ENCODE measurements at regions not wholly inside any gene's neighbourhood (a gene's known extent, or its start where the extent isn't known, plus 50 kb on each side); places are given as distances from the start of the nearest gene placed in this dataset.

DNA sequence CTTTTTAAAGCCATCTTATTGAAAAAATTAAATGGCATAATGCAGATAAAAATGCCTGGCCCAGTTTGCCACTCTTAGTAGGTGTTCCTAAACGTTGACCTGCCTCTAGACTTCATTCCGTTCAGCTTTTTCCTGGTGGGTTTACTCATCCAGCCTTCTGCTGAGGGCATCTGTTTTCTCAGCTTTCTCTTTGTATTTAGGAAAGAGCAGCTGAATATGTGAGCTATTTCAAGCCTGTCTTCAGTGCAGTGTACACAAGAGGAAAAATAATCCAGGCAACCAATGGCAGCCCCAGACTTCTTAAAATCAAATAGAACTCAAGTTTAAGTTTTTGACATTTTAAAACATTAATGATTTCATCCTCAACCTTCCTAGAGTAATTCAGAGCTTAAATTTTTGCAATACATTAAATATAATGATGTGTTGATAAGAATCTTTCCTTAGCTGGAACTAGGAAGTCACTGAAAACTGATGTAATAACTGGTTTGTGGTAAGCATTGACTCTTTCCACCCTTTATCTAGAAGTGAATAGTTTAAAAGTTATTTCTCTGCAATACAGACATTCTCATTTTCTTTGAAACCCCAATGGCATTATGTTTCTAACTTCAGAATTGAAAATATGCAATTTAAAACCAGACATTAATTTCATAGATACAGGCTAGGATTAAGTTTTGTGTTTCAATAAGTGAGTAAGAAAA, 165.4 kb downstream of the AASDHPPT start:
- TF ChIP-seq POLR2A (IDR thresholded peaks at IDR 0.05): no peak
- TF ChIP-seq, protein P1, sequence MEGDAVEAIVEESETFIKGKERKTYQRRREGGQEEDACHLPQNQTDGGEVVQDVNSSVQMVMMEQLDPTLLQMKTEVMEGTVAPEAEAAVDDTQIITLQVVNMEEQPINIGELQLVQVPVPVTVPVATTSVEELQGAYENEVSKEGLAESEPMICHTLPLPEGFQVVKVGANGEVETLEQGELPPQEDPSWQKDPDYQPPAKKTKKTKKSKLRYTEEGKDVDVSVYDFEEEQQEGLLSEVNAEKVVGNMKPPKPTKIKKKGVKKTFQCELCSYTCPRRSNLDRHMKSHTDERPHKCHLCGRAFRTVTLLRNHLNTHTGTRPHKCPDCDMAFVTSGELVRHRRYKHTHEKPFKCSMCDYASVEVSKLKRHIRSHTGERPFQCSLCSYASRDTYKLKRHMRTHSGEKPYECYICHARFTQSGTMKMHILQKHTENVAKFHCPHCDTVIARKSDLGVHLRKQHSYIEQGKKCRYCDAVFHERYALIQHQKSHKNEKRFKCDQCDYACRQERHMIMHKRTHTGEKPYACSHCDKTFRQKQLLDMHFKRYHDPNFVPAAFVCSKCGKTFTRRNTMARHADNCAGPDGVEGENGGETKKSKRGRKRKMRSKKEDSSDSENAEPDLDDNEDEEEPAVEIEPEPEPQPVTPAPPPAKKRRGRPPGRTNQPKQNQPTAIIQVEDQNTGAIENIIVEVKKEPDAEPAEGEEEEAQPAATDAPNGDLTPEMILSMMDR (IDR thresholded peaks at IDR 0.05): no peak
- H3K4me1 ChIP-seq: no peaks in the 10 kb centered on the region
- H3K27me3 ChIP-seq: no peaks in the 10 kb centered on the region
- H3K36me3 ChIP-seq: no peaks in the 10 kb centered on the region
- peaks cover 0 to 3% (median 0%) of the 10 kb centered on the region in 4 donors for H3K9me3 ChIP-seq
- no peak for DNase-seq
- no peak overlapping the region for H3K4me3 ChIP-seq
- H3K27ac ChIP-seq: no peak overlapping the region

DNA sequence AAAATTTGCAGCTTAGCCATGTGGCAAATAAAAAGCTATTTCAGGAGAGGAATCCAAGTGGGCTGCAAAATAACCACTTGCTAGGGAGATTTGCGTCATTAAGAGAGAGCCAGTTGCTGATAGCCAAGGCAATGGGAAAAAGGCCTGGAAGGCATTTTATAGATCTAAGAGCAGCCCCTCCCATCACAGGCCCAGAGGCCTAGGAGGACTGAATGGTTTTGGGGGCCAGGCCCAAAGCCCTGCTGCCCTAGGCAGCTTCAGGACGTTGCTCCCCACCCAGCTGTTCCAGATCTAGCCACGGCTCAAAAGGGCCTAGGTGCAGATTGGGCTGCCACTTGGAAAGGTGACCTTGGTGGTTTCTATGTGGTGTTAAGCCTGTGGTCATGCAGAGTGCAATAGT, 169.0 kb downstream of the AASDHPPT start:
- no peaks in the 10 kb centered on the region for H3K36me3 ChIP-seq
- H3K9me3 ChIP-seq: peaks cover 0 to 3% (median 0%) of the 10 kb centered on the region in 4 donors
- no peak for DNase-seq
- no peak for TF ChIP-seq POLR2A (IDR thresholded peaks at IDR 0.05)
- TF ChIP-seq, protein P1 (IDR thresholded peaks at IDR 0.05): no peak
- H3K27ac ChIP-seq: no peak overlapping the region
- H3K4me1 ChIP-seq: no peaks in the 10 kb centered on the region
- H3K4me3 ChIP-seq: no peak overlapping the region
- no peaks in the 10 kb centered on the region for H3K27me3 ChIP-seq

DNA sequence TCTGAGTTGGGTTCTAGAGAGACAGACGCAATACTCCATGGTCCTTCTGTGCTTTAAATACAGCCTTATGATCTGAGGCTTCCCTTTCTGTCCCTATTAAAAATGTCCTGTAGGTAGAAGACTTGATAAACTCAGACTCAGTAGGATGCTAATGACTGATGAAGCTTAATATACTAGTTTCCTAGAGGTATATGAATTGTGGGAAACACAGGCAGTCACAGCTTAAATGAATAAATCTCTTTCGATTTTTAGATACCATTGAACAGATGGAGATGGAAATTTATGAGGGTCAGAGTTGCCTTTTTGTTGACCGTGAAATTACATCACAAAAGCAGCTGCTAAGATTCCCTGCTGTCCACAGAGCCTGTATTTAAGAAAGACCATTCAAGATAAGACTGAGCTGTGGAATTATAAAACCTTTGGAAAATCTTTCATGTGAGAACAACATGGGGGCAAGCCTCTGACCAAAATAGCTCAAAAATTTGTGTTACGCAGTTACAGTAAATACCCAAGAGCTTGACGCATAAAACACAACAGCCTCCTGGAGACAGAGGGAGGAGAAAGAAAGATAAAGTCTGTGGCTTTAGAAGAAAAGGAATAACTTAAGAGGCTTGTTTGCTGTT, 172.3 kb downstream of the AASDHPPT start:
- Histone ChIP-seq H3K4me3 (no peak overlapping the region), H3K27me3 (no peaks in the 10 kb centered on the region), H3K4me1 (no peaks in the 10 kb centered on the region), H3K9me3 (peaks cover 0 to 3% (median 0%) of the 10 kb centered on the region in 4 donors), H3K27ac (no peak overlapping the region), H3K36me3 (no peaks in the 10 kb centered on the region)
- TF ChIP-seq POLR2A (IDR thresholded peaks at IDR 0.05): no peak
- TF ChIP-seq, protein P1 (IDR thresholded peaks at IDR 0.05): no peak
- no peak for DNase-seq

DNA sequence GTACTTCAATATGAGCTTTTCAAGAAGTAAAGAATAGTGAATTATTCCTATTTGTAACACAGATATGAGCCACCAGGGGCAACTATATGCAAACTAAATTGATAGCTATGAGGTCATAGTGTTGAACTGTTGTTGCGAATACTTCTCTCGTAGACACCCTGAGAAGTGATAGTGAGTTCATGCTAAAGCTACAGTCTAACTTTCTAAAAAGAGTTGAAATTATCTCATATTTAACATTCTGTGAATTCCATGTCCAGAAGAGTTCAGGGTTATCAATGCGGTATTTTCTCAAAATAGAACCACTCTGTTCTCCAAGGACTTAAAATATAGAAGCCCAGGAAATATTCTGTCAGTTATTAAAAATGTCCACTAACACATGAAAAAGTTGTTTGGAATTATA, 185.4 kb downstream of the AASDHPPT start:
- Histone ChIP-seq H3K4me3 (no peak overlapping the region), H3K9me3 (peaks cover 0 to 3% (median 0%) of the 10 kb centered on the region in 4 donors), H3K36me3 (no peaks in the 10 kb centered on the region), H3K27ac (no peak overlapping the region), H3K4me1 (no peaks in the 10 kb centered on the region), H3K27me3 (no peaks in the 10 kb centered on the region)
- no peak for DNase-seq
- no peak for TF ChIP-seq POLR2A (IDR thresholded peaks at IDR 0.05)
- TF ChIP-seq, protein P1 (IDR thresholded peaks at IDR 0.05): no peak

DNA sequence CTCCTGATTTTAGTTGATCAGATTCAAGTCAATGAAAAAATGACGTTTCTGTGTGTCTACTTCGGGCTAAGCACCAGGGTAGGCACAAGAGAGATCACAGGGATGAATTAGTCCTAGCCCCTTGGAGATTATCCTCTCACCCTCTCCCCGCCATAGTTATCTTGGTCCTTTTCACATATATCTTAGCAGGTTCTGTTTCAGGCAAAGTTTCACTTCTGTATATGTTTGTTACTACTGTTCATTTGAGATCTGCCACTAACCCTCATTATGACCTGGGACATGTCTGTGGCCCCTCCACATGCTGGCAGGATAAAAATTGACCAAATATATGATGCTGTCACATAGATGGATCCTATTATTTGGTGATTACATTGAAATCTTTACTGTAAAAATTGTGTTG, 186.1 kb downstream of the AASDHPPT start:
- DNase-seq: no peak
- H3K27me3 ChIP-seq: no peaks in the 10 kb centered on the region
- no peak for TF ChIP-seq POLR2A (IDR thresholded peaks at IDR 0.05)
- TF ChIP-seq, protein P1 (IDR thresholded peaks at IDR 0.05): no peak
- H3K36me3 ChIP-seq: no peaks in the 10 kb centered on the region
- no peak overlapping the region for H3K27ac ChIP-seq
- no peak overlapping the region for H3K4me3 ChIP-seq
- peaks cover 0 to 3% (median 0%) of the 10 kb centered on the region in 4 donors for H3K9me3 ChIP-seq
- no peaks in the 10 kb centered on the region for H3K4me1 ChIP-seq
